HG03175 (cell line): ENCODE measurements at regions not wholly inside any gene's neighbourhood (a gene's known extent, or its start where the extent isn't known, plus 50 kb on each side); places are given as distances from the start of the nearest gene placed in this dataset.

Experiments used
- ATAC-seq: cut with Tn5 transposase; IDR thresholded peaks from one replicate; pipeline ENCODE4 v1.9.1; 2021; ENCODE audit warnings: mild to moderate bottlenecking, moderate library complexity; ENCODE audit not compliant: unreplicated experiment

- ATAC-seq: no peak
Measured at GRCh38 chr15:87207990-87208580, 1048.5 kb downstream of the NTRK3 start.

GRCh38 chr15:87207251-87207650 lies 1049.3 kb downstream of the NTRK3 start:
- ATAC-seq: no peak

GRCh38 chr15:87201986-87202385 lies 1054.6 kb downstream of the NTRK3 start:
- no peak for ATAC-seq

- ATAC-seq: no peak
Measured at GRCh38 chr15:87200149-87200548, 1056.4 kb downstream of the NTRK3 start.

GRCh38 chr15:87197981-87198380 lies 1058.6 kb downstream of the NTRK3 start:
- ATAC-seq: no peak

- no peak for ATAC-seq
Measured at GRCh38 chr15:87196498-87196897, 1060.0 kb downstream of the NTRK3 start.

GRCh38 chr15:87193481-87193880 lies 1063.1 kb downstream of the NTRK3 start:
- ATAC-seq: no peak

GRCh38 chr15:87167706-87168105 lies 1088.0 kb downstream of the AGBL1 start:
- ATAC-seq: no peak

- no peak for ATAC-seq
Measured at GRCh38 chr15:87167055-87167454, 1087.4 kb downstream of the AGBL1 start.

GRCh38 chr15:87155771-87156170 lies 1076.1 kb downstream of the AGBL1 start:
- no peak for ATAC-seq

GRCh38 chr15:87154761-87155160 lies 1075.1 kb downstream of the AGBL1 start:
- ATAC-seq: no peak

- no peak for ATAC-seq
Measured at GRCh38 chr15:87151202-87151748, 1071.6 kb downstream of the AGBL1 start.

GRCh38 chr15:87145696-87146095 lies 1066.0 kb downstream of the AGBL1 start:
- ATAC-seq: no peak

GRCh38 chr15:87144775-87145174 lies 1065.1 kb downstream of the AGBL1 start:
- no peak for ATAC-seq

GRCh38 chr15:87142096-87142495 lies 1062.4 kb downstream of the AGBL1 start:
- no peak for ATAC-seq

GRCh38 chr15:87135109-87135508 lies 1055.4 kb downstream of the AGBL1 start:
- no peak for ATAC-seq

GRCh38 chr15:87133704-87134103 lies 1054.0 kb downstream of the AGBL1 start:
- no peak for ATAC-seq

GRCh38 chr15:87131067-87131466 lies 1051.4 kb downstream of the AGBL1 start:
- ATAC-seq: no peak

- ATAC-seq: no peak
Measured at GRCh38 chr15:87129916-87130315, 1050.2 kb downstream of the AGBL1 start.

GRCh38 chr15:87123676-87124382 lies 1044.2 kb downstream of the AGBL1 start:
- no peak for ATAC-seq

GRCh38 chr15:87121336-87121735 lies 1041.7 kb downstream of the AGBL1 start:
- no peak for ATAC-seq

GRCh38 chr15:87120555-87120954 lies 1040.9 kb downstream of the AGBL1 start:
- ATAC-seq: no peak
